Activated naive CD4-positive, alpha-beta T cell treated with anti-CD3 and anti-CD28 coated beads for 36 hours (primary cell): ENCODE measurements at regions not wholly inside any gene's neighbourhood (a gene's known extent, or its start where the extent isn't known, plus 50 kb on each side); places are given as distances from the start of the nearest gene placed in this dataset.

Source experiments
- CTCF ChIA-PET: fragments of 350-600 bp; sonication (Branson Sonifier 250); formaldehyde crosslinking; loops from one replicate; lab custom pipeline; 2021; ENCODE audit warnings: antibody characterized with exemption; lab: Charles Lee
- DNase-seq: peaks from one replicate; pipeline ENCODE4 v3.0.0-alpha.2; 2020
- H3K27ac Mint-ChIP-seq: one replicate; pipeline ENCODE4 v1.8.0; 2021; ENCODE audit warnings: mild to moderate bottlenecking, mixed read lengths
- H3K27me3 Mint-ChIP-seq: one replicate; pipeline ENCODE4 v1.8.0; 2021; ENCODE audit warnings: low read depth, mixed read lengths
- H3K36me3 Mint-ChIP-seq: one replicate; pipeline ENCODE4 v1.8.0; 2021; ENCODE audit warnings: low read depth, mixed read lengths
- H3K4me1 Mint-ChIP-seq: one replicate; pipeline ENCODE4 v1.8.0; 2021; ENCODE audit warnings: low read depth, mixed read lengths
- H3K4me3 Mint-ChIP-seq: one replicate; pipeline ENCODE4 v1.8.0; 2021; ENCODE audit warnings: mild to moderate bottlenecking, moderate library complexity, mixed read lengths
- H3K9me3 Mint-ChIP-seq: one replicate; pipeline ENCODE4 v1.8.0; 2021; ENCODE audit warnings: mixed read lengths
- intact Hi-C: fragments of 100-400 bp; cut with micrococcal nuclease; formaldehyde crosslinking; loops from one replicate; pipeline ENCODE4 v1.15.1; 2023

DNA sequence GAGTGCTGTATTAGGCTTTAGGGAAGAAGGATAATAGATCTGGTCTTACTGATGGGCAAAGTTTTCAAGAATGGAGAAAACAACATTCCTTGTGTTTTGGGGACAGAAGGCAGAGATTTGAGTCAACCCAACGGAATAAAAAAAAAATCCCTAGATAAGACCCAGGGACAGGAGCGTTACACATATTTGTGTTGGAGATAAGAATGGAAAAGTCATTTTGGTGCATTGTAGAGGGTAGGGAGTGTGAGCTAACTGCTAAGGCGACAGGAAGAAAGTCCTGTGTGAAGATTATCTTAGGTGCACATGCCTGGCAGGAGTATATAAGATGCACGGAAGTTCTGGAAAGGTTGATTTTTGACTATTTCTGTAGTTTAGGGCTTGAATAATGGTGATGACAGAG lies 450.3 kb upstream of the ARGLU1 start:
- DNase-seq: no peak
- no peak overlapping the region for H3K27ac Mint-ChIP-seq
- H3K27me3 Mint-ChIP-seq: no peaks in the 10 kb centered on the region
- H3K4me3 Mint-ChIP-seq: no peak overlapping the region
- CTCF ChIA-PET: no interaction called here
- H3K9me3 Mint-ChIP-seq: peaks cover 2% of the 10 kb centered on the region
- no peaks in the 10 kb centered on the region for H3K36me3 Mint-ChIP-seq
- no peaks in the 10 kb centered on the region for H3K4me1 Mint-ChIP-seq
- intact Hi-C loops: no loop called here

DNA sequence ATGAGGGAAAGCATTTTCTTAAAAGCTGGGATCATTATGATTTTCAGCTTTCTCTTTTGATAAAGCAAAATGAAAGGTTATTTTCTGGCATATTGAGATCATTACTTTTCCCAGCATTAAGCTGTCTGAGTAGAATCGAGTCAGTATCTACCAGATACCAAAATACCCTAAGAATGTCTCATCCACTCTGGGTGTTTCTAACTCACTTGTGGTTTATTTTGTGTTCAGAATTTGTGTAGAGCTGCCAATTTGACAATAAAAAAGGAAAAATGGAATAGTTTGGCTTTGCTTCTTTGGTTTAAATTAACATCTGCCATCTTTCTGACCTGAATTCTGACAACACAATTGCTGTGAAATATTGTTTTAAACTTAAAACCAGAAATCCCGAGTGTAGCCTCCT lies 438.7 kb upstream of the ARGLU1 start:
- intact Hi-C loops: no loop called here
- H3K27me3 Mint-ChIP-seq: no peaks in the 10 kb centered on the region
- H3K36me3 Mint-ChIP-seq: no peaks in the 10 kb centered on the region
- H3K4me3 Mint-ChIP-seq: no peak overlapping the region
- H3K27ac Mint-ChIP-seq: no peak overlapping the region
- H3K4me1 Mint-ChIP-seq: no peaks in the 10 kb centered on the region
- DNase-seq: no peak
- CTCF ChIA-PET: no interaction called here
- no peaks in the 10 kb centered on the region for H3K9me3 Mint-ChIP-seq

DNA sequence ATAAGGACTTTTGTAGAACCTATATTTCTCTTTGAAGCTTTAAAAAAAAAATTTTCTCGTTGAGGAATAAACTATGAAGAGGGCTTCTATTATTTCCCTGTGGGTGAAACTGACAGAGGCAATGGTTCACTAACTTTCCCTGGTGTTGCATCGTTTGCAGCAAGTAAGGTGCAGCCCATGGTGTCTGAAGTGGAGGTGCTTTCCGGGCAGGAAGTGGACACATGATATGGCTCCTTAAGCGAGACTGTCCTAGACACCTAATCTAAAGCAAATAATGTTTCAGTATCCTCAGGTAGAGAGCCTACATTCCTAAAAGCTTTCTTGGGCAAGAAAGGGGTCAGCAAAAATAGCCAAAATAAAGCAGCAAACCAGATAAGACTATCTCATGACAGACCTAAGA lies 437.6 kb upstream of the ARGLU1 start:
- Mint-ChIP-seq H3K36me3 (no peaks in the 10 kb centered on the region), H3K4me1 (no peaks in the 10 kb centered on the region), H3K27me3 (no peaks in the 10 kb centered on the region), H3K9me3 (no peaks in the 10 kb centered on the region), H3K27ac (no peak overlapping the region), H3K4me3 (no peak overlapping the region)
- DNase-seq: no peak
- CTCF ChIA-PET: no interaction called here
- intact Hi-C loops: no loop called here

DNA sequence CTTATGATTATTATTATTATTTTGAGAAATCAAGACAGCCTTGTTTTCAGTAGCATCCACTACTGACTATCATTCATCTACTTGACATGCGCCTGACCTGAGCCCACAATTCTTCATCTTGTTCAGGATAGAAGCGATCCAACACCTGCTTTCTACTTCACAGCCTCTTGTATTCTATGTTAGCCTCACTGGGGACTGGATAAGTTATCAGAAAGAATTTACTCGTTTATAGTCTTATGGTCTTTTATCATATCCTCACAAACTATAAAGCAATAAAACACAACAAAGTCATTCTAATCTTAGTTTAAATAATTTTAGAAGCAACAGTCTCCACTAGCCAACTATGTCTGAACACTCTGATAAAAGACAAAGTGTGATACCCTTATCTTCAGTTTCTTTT lies 436.0 kb upstream of the ARGLU1 start:
- intact Hi-C loops: no loop called here
- no peak overlapping the region for H3K4me3 Mint-ChIP-seq
- CTCF ChIA-PET: no interaction called here
- peaks cover 3% of the 10 kb centered on the region for H3K9me3 Mint-ChIP-seq
- H3K4me1 Mint-ChIP-seq: no peaks in the 10 kb centered on the region
- H3K27me3 Mint-ChIP-seq: no peaks in the 10 kb centered on the region
- H3K27ac Mint-ChIP-seq: no peak overlapping the region
- H3K36me3 Mint-ChIP-seq: no peaks in the 10 kb centered on the region
- no peak for DNase-seq

DNA sequence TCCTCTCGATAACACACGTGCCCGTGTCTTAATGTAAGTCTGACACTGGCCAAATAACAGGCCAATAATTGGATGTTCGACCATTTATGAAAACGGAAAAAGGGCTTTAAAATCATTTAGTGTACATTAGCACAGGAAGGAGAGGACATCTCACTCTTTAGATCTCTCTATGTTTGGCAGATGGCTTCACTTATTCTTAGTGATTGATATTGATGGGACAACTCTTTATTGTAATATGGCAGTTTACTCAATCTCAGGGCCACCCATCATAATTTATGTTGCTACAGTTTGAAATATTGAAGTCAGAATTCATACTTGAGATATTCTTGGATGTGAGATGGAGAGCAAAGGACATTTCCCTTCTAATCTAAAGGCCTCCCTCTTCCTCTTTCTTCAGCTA lies 430.7 kb upstream of the ARGLU1 start:
- H3K4me3 Mint-ChIP-seq: no peak overlapping the region
- H3K36me3 Mint-ChIP-seq: no peaks in the 10 kb centered on the region
- CTCF ChIA-PET: no interaction called here
- peaks cover 4% of the 10 kb centered on the region for H3K9me3 Mint-ChIP-seq
- no peak overlapping the region for H3K27ac Mint-ChIP-seq
- no peaks in the 10 kb centered on the region for H3K27me3 Mint-ChIP-seq
- H3K4me1 Mint-ChIP-seq: no peaks in the 10 kb centered on the region
- DNase-seq: no peak
- intact Hi-C loops: no loop called here

DNA sequence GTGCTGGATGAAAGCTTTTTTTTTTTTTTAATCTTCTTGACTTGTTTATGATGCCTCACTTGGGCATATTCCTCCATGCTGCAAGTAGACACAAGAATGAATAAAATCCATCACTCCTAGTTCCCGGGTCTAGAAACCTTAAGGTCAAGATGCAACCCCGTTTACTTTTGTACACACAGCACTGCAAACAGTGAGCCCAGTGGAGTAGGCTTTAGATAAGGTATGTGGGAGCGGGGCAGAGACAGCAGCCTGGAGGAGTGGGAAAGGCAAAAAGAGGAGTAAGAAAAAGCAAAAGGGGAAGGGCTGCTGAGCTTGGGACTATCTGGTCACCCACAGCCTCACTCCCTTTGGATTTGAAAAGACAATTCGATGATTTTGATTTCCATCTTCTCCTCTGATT lies 429.8 kb upstream of the ARGLU1 start:
- intact Hi-C loops: no loop called here
- CTCF ChIA-PET: no interaction called here
- Mint-ChIP-seq H3K36me3 (no peaks in the 10 kb centered on the region), H3K4me3 (no peak overlapping the region), H3K27ac (no peak overlapping the region), H3K27me3 (no peaks in the 10 kb centered on the region), H3K4me1 (no peaks in the 10 kb centered on the region), H3K9me3 (peaks cover 4% of the 10 kb centered on the region)
- DNase-seq: no peak

DNA sequence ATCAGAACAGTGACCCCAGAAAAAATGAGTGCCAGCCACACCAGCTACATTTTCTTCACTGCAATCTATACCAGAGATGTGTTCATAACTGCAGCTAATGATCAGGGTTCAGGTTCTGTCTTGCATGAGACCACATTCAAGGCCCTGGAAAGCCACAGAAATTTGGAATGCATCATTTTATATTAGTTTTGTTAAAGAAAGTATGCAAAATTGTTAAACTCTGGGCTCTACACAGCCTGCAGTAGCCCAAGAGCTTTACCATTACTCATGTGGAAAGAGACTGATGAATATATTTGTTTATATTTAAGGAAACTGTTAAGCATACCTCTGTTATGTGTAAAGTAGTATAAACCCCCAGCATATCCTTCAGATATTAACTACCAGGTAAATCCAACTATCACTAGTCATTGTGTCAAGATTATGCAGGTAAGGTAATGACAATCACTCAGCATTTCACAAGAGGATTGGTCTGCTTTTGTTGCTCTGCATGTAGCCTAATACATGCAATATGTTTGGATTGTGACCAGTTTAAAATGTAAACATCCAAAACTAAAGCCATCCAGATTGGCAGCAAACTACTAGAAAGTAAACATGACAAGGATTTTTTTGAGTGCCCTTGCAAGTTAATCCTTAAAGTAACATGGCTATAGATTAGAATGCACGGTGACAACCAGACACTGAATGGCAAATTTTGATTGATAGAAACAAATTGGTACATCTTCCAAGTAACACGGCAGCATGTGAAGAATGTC lies 429.1 kb upstream of the ARGLU1 start:
- no peak overlapping the region for H3K4me3 Mint-ChIP-seq
- no peaks in the 10 kb centered on the region for H3K4me1 Mint-ChIP-seq
- intact Hi-C loops: no loop called here
- no peak for DNase-seq
- CTCF ChIA-PET: no interaction called here
- H3K27me3 Mint-ChIP-seq: no peaks in the 10 kb centered on the region
- no peak overlapping the region for H3K27ac Mint-ChIP-seq
- no peaks in the 10 kb centered on the region for H3K36me3 Mint-ChIP-seq
- H3K9me3 Mint-ChIP-seq: peaks cover 4% of the 10 kb centered on the region

DNA sequence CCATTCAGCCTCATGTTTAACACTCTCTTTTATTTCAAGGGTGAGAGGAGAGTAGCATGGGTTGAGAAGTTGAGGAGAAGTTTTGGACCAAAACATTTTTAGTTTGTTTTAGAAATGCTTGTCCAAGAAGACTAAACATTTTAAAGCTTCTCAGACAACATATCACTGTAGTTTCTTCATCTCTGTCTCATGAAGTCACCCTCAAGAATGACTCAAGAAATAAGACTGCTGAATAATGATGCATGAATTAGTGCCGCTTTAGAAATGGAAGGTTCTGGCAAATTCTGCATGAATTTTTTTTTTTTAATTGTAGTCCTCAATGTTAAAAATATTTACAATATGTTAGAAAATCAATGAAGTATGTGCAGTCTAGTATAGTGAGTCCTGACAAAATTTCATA lies 422.7 kb upstream of the ARGLU1 start:
- no peak for DNase-seq
- intact Hi-C loops: no loop called here
- H3K36me3 Mint-ChIP-seq: no peaks in the 10 kb centered on the region
- peaks cover 3% of the 10 kb centered on the region for H3K9me3 Mint-ChIP-seq
- CTCF ChIA-PET: no interaction called here
- no peak overlapping the region for H3K27ac Mint-ChIP-seq
- H3K4me3 Mint-ChIP-seq: no peak overlapping the region
- H3K4me1 Mint-ChIP-seq: no peaks in the 10 kb centered on the region
- H3K27me3 Mint-ChIP-seq: no peaks in the 10 kb centered on the region

DNA sequence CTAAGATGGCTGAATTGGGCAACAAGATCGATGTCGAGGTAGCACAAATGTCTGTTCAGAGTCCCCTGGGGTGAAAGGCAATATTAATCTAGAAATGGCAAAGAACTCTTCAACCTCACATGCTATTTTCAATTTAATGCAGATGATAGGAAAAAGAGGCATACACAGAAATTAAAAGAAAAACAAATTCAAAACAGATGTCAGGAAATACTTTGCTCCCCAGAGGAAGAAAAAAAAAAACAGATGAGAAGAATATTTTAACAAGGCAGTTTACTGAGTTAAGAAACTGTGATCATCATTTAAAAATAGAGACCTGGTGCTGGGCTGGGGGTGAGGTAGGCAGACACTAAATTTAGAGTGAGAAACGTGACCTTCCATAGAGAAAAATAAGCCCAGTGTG lies 421.9 kb upstream of the ARGLU1 start:
- H3K9me3 Mint-ChIP-seq: peaks cover 3% of the 10 kb centered on the region
- intact Hi-C loops: no loop called here
- no peaks in the 10 kb centered on the region for H3K27me3 Mint-ChIP-seq
- no peaks in the 10 kb centered on the region for H3K4me1 Mint-ChIP-seq
- H3K27ac Mint-ChIP-seq: no peak overlapping the region
- no peak for DNase-seq
- H3K4me3 Mint-ChIP-seq: no peak overlapping the region
- CTCF ChIA-PET: no interaction called here
- no peaks in the 10 kb centered on the region for H3K36me3 Mint-ChIP-seq

DNA sequence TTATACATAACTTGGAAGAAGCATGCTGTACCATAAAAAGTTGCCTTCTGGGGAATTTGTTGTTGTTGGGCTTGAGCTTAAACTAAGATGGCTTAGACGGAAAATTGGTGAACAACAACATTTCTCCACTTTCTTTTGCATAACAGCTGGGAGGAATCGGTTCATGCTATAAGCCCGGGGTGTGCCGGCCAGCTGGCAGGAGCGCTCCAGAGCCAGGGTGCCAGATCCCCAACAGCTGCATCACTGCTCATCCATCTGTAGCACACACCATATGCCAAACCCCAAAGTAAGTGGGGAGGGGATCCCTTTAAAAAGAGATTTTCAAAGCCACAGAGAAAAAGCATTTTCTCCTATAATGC lies 419.5 kb upstream of the ARGLU1 start:
- no peak for DNase-seq
- Mint-ChIP-seq H3K9me3 (peaks cover 3% of the 10 kb centered on the region), H3K4me1 (no peaks in the 10 kb centered on the region), H3K4me3 (no peak overlapping the region), H3K36me3 (no peaks in the 10 kb centered on the region), H3K27me3 (no peaks in the 10 kb centered on the region), H3K27ac (no peak overlapping the region)
- CTCF ChIA-PET: no interaction called here
- intact Hi-C loops: no loop called here

DNA sequence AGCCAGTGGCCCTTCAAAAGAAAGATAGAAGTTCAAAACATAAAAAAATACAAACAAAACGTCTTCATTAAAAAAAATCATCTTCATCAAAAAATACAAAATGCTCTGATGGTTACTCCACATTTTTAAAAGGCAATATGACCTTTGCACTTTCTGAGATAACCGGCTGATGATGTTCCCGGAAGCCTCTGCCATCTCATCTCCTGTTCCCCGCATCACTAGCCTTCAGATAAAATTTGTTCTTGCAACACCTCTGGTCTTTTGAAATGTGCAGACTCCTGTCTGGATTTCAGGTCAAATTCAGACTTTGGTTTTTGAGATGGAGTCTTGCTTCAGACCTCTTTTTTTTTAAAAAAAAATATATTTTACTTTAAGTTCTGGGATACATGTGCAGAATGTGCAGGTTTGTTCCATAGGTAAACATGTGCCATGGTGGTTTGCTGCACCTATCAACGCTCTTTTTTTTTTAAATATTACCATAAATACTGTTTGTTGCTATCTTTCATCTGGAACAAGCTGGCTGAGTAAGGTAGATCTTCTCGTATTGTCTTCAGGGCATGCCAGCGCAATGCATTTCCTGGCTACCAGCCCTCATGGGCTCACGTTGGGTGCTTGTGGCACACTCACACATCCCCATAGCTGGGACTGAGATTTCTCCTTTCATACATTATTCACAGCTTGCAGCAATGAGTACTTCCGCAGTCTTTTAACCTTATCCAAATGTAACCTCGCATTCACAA lies 418.9 kb upstream of the ARGLU1 start:
- intact Hi-C loops: no loop called here
- no peaks in the 10 kb centered on the region for H3K36me3 Mint-ChIP-seq

DNA sequence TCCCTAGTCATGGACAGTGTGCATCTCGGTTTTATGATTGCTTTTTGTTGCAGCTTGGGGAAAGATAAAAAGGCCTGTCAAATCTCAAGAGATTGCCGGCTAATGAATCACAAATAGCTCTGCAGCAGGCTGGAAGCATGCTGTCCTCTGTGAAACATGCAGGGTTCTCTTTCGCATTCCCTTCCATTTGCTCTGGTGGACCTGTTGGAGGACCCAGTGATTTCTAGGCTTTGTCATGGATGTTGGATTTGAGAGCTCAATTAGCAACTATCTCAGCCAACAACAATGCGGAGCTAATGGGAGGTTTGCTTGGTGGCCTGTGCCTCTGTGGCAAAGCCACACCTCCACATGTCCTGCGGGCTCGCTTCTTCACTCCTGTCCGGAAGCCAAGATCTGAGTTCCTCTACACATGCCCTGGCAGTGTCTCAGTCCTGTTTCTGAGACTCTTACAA lies 418.1 kb upstream of the ARGLU1 start:
- no peak for DNase-seq
- Mint-ChIP-seq H3K4me3 (no peak overlapping the region), H3K4me1 (no peaks in the 10 kb centered on the region), H3K27ac (no peak overlapping the region), H3K27me3 (no peaks in the 10 kb centered on the region), H3K9me3 (peaks cover 8% of the 10 kb centered on the region), H3K36me3 (no peaks in the 10 kb centered on the region)
- intact Hi-C loops: no loop called here
- CTCF ChIA-PET: no interaction called here

More for the DNA sequence above, 418.9 kb upstream of the ARGLU1 start:
- Mint-ChIP-seq H3K4me1 (no peaks in the 10 kb centered on the region), H3K4me3 (no peak overlapping the region), H3K27ac (no peak overlapping the region), H3K27me3 (no peaks in the 10 kb centered on the region), H3K9me3 (peaks cover 5% of the 10 kb centered on the region)
- DNase-seq: no peak
- CTCF ChIA-PET: no interaction called here

DNA sequence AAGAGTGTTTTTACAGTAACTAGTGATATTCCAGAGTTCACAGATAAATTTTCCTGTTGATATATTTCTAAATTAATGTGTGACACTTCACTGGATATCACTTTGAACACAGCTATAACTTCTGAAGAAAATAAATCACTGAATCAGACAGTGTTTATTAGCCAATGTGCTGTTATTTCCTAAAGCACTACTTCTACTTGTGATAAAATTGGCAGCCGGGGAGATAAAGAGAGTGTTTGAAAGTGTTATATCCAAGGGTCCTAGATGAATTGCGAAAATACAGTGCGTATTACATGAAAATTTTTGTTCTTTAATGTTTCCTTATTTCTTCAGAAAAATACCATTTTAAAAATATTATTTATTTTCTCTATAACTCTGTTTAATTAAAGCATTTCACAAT lies 417.5 kb upstream of the ARGLU1 start:
- CTCF ChIA-PET: no interaction called here
- H3K4me1 Mint-ChIP-seq: no peaks in the 10 kb centered on the region
- H3K27ac Mint-ChIP-seq: no peak overlapping the region

More for the DNA sequence above, 417.5 kb upstream of the ARGLU1 start:
- no peak overlapping the region for H3K4me3 Mint-ChIP-seq
- no peak for DNase-seq
- intact Hi-C loops: no loop called here
- no peaks in the 10 kb centered on the region for H3K36me3 Mint-ChIP-seq
- peaks cover 8% of the 10 kb centered on the region for H3K9me3 Mint-ChIP-seq
- H3K27me3 Mint-ChIP-seq: no peaks in the 10 kb centered on the region
